HG02571 (cell line): ENCODE measurements at regions not wholly inside any gene's neighbourhood (a gene's known extent, or its start where the extent isn't known, plus 50 kb on each side); places are given as distances from the start of the nearest gene placed in this dataset.
"Not testable (repeated sequence)": the region's sequence is repeated elsewhere in the genome, so short reads cannot be mapped to it uniquely, and the experiment has no call there.

ENCODE experiments used
- ATAC-seq: cut with Tn5 transposase; IDR thresholded peaks from one replicate; pipeline ENCODE4 v1.9.1; 2021; ENCODE audit warnings: mild to moderate bottlenecking, moderate library complexity; ENCODE audit not compliant: unreplicated experiment

- ATAC-seq = no peak
Observed at GRCh38 chrX:39487969-39488330, 609.8 kb downstream of the BCOR start.

GRCh38 chrX:39491548-39492297, 606.0 kb downstream of the BCOR start:
- peak; percentile 53 for ATAC-seq

GRCh38 chrX:39492497-39493162, 605.1 kb downstream of the BCOR start:
- peak; percentile 49 for ATAC-seq

DNA sequence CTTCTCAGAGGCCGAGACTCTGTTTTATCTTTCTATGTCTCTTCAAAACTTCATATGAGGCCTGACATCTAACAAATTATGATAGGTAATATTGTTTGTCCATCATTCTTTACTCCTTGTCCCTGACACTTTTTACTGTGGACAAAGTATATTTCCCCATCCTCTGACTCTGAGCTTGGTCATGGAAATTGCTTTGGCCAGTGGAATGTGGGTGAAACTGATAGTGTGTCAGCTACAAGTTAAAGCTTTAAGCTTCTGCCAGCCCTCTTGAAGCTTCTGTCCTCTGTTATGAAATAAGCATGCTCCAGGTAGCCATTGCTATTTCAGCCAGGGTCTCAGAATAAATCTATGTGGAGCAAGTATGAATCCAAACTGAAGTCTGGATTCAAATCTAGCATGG, 604.6 kb downstream of the BCOR start:
- ATAC-seq = no peak

GRCh38 chrX:39497117-39497516, 600.6 kb downstream of the BCOR start:
- ATAC-seq = not testable (repeated sequence)

GRCh38 chrX:39497702-39498265, 600.0 kb downstream of the BCOR start:
- no peak for ATAC-seq

DNA sequence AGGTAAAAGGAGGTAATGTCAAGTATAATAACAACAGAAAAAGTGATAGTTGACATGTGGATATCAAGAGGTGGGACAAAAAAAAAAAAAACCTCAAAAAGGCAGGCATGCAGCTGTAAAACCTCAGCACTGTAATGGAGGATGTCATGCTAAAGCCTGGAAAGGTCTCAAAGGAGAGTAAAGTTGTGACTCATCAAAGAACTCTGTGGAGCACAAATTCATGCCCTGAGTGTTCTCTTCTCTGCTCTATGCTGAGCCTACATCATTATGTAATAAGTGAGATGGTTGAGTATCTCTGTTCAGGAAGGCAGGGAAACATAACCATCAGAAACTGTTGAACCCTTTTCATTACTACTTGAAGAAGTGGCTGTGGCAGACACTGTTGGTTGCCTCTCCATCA, 597.8 kb downstream of the BCOR start:
- no peak for ATAC-seq

GRCh38 chrX:39501822-39502221, 595.9 kb downstream of the BCOR start:
- ATAC-seq = no peak

GRCh38 chrX:39502486-39502885, 595.3 kb downstream of the BCOR start:
- ATAC-seq = no peak

- ATAC-seq = no peak
Observed at GRCh38 chrX:39504227-39504626, 593.5 kb downstream of the BCOR start.

DNA sequence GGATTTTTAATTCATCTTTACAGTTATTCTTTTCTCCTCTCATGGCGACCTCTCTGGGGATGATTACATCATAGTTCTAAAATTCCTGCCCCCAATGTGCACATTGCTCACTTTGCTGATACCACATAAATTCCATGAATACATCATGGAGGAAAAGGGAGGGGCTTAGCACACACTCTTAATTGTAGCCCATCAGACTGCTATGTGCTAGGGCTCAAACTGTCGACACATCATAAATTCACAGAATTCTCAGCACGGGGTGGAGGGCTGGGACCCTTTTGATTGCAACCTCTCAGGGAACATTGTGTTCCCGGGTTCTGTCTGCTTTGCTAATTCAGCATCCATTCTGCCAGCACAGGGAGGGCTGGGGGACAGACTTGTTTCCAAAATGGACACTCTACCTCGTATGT, 592.9 kb downstream of the BCOR start:
- no peak for ATAC-seq

- ATAC-seq = no peak
Observed at GRCh38 chrX:39506131-39506530, 591.6 kb downstream of the BCOR start.

GRCh38 chrX:39507034-39507433, 590.7 kb downstream of the BCOR start:
- ATAC-seq = no peak

- no peak for ATAC-seq
Observed at GRCh38 chrX:39507617-39508299, 590.0 kb downstream of the BCOR start.

GRCh38 chrX:39508300-39508692, 589.5 kb downstream of the BCOR start:
- no peak for ATAC-seq

DNA sequence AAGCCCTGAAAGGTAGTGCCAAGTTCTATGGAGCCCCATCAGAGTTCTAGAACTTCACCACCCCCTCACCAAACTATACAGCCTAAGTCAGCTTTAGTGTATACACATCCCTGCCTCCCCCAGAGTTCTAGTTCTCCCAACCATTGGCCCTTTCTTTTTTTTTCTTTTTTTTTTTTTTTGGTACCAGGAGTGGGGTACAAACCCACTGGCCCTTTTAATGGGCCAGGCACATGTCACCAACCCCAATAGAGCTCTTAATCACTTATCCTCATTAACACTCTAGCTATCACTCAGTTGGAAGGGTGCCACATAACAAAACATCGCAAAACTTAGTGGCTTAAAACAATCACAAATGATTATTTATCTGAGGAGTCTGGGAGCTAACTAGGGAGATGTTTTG, 588.6 kb downstream of the BCOR start:
- no peak for ATAC-seq

GRCh38 chrX:39513836-39514235, 583.9 kb downstream of the BCOR start:
- no peak for ATAC-seq

DNA sequence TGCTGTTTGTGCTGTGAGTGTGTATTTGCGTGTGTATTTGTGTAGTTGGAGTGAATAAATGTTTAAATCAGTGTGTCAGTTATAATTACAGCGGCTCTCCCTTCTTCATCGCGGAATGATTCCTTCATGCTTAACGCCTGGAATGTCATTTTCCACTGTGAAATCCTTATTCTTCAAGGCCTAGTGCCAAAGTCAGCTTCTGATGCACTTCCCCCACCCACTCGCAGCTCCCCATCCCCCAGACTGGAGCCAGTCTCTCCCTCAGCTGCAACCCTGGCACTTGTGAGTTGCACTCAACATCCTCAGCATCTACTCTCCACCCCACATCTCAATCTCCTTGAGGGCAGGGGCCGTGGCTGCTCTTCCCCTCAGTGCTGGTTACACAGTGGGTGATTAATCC, 583.0 kb downstream of the BCOR start:
- ATAC-seq = no peak

GRCh38 chrX:39516427-39516841, 581.3 kb downstream of the BCOR start:
- ATAC-seq = no peak

DNA sequence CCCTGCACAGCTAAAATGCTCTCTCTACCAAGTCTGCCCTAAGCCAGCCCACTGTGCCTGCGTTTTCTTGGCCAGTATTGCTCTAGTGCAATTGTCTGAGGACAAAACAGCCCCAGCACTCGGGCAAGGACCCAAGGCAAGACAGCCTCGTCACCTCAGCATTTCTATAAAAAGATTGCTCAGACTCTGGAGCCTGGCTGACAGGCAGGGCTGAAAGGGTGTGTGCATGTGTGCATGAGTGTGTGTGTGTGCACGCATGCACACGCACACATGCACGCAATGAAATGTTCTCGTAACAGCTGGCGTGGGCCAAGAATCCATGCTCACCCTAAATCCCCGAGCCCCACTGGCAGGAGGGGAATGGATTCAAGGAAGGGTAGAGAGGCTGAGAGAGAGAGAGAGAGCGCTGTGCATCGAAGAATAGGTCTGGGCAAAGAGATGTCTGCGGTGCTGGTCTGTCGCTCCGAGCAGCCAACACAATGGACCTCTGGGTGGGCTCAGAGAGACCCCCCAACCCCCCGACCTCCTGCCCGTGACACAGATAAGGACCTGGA, 579.2 kb downstream of the BCOR start:
- ATAC-seq = no peak

DNA sequence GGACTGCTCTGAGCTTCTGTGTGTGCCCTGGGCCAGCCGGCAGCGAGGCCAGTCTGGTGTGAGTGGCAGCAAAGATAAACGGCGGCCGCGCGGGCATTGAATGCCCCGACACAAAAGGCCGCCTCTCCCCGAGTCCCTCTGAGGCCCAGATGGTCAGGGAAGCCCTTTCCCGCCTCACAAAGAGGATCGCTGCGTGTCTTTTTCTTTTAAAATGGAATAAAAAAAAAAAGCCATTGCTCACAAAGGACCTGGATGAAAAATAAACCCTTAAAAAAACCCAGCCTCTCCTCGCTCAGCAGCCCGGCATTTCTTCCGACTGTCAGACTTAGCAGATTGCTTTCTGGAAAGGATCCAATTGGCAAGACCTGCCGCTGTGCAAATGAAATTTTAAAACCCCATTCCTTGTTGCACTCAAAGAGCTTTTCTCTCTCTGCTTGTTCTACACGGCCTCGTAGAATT, 578.7 kb downstream of the BCOR start:
- no peak for ATAC-seq
